ENCODE measurements at regions not wholly inside any gene's neighbourhood (a gene's known extent, or its start where the extent isn't known, plus 50 kb on each side); places are given as distances from the start of the nearest gene placed in this dataset.

- TF ChIP-seq CTCF (IDR thresholded peaks at IDR 0.05): no peak
- no peak for TF ChIP-seq ZFX (IDR thresholded peaks at IDR 0.05; ENCODE audit: borderline replicate concordance)
These were observed 194.7 kb downstream of the TENT5A start for GRCh38 chr6:81557811-81558210.

Measured in 22Rv1 (cell line).